Mucosa of descending colon (tissue), 3 donors: ENCODE measurements at regions not wholly inside any gene's neighbourhood (a gene's known extent, or its start where the extent isn't known, plus 50 kb on each side); places are given as distances from the start of the nearest gene placed in this dataset.

Source experiments
- ATAC-seq: fragments of 200-7000 bp; cut with Tn5 transposase; one replicate; pipeline ENCODE4 v1.9.1; 2020; ENCODE audit warnings: mild to moderate bottlenecking, moderate library complexity
- DNase-seq, 3 donors: peaks; one replicate each; pipeline ENCODE4 v3.0.0-alpha.2; 2020
- H3K36me3 ChIP-seq: fragments of 200-600 bp; one replicate; pipeline ENCODE4 v1.8.0; 2021; ENCODE audit warnings: low read depth, mild to moderate bottlenecking
- H3K4me1 ChIP-seq: fragments of 200-600 bp; one replicate; pipeline ENCODE4 v1.8.0; 2021; ENCODE audit warnings: low read depth, mild to moderate bottlenecking
- H3K4me3 ChIP-seq: fragments of 200-600 bp; one replicate; pipeline ENCODE4 v1.8.0; 2021; ENCODE audit warnings: mild to moderate bottlenecking
- H3K9me3 ChIP-seq: fragments of 200-600 bp; one replicate; pipeline ENCODE4 v1.8.0; 2021; ENCODE audit warnings: mild to moderate bottlenecking
- intact Hi-C, 2 donors: fragments of 100-400 bp; cut with DNase I in 1 of 2; cut with micrococcal nuclease in 1 of 2; formaldehyde crosslinking; loops; one replicate each; pipeline versions ENCODE4 v1.11.0 to v1.11.1; 2022; cut with DNase I, micrococcal nuclease
- TF ChIP-seq, protein P1 (sequence below): fragments of 200-600 bp; IDR thresholded peaks from one replicate; pipeline ENCODE4 v1.8.0; 2022; ENCODE audit warnings: antibody characterized with exemption, mild to moderate bottlenecking
- donor health status: DM: no; HTN: no; CAD: no; lungs with moderate emphysema.
- donor health status: DM: no; HTN: no; CAD: no.
- donor health status: DM: no; HTN: yes; CAD: no.

DNA sequence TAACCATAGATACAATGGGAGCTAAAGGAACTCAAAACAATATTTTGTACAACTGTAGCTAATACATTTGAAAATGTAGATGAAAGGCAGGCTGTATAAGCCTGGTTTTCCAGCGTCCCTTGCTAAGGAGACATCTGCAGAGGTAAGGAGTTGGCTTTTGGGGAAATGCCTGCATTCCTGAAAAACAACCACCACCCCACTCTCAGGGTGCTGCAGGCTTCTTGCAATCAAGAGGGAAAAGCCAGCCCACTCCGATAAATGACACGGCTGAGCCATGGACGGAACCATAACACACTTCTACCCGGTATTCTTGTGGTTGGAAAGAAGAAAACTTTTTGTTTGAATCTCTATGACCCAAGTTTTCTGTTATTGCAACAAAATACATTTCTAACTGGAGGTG, 200.3 kb downstream of the TEX36 start:
- Histone ChIP-seq H3K4me1 (no peaks in the 10 kb centered on the region), H3K4me3 (no peak overlapping the region), H3K36me3 (no peaks in the 10 kb centered on the region), H3K9me3 (no peaks in the 10 kb centered on the region)
- intact Hi-C loops = no loop called here
- ATAC-seq = no peak
- TF ChIP-seq, protein P1, sequence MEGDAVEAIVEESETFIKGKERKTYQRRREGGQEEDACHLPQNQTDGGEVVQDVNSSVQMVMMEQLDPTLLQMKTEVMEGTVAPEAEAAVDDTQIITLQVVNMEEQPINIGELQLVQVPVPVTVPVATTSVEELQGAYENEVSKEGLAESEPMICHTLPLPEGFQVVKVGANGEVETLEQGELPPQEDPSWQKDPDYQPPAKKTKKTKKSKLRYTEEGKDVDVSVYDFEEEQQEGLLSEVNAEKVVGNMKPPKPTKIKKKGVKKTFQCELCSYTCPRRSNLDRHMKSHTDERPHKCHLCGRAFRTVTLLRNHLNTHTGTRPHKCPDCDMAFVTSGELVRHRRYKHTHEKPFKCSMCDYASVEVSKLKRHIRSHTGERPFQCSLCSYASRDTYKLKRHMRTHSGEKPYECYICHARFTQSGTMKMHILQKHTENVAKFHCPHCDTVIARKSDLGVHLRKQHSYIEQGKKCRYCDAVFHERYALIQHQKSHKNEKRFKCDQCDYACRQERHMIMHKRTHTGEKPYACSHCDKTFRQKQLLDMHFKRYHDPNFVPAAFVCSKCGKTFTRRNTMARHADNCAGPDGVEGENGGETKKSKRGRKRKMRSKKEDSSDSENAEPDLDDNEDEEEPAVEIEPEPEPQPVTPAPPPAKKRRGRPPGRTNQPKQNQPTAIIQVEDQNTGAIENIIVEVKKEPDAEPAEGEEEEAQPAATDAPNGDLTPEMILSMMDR = no peak
- no peak for DNase-seq

DNA sequence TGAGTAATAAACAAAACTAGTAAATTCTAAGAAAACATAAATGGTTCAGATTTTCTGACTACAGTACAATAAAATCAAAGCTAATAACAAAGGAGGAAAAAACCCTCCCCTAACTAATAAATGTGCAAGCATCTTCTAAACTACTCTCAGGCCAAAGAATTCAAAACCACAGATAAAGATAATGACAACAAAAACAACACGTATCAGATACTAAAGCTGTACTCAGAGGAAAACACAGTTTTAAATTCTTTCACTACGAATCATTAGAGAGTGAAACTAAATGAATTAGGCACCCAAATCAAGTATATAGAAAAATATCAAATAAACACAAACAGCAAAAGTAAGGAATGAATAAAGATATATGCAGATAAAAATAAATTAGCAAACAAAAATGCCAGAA, 200.9 kb downstream of the TEX36 start:
- H3K36me3 ChIP-seq = no peaks in the 10 kb centered on the region
- intact Hi-C loops = no loop called here
- no peak for ATAC-seq

GRCh38 chr10:125479059-125479458, 203.9 kb downstream of the TEX36 start:
- no peak for ATAC-seq
- intact Hi-C loops = no loop called here
- Histone ChIP-seq H3K4me1 (no peaks in the 10 kb centered on the region), H3K9me3 (no peaks in the 10 kb centered on the region), H3K4me3 (no peak overlapping the region), H3K36me3 (no peaks in the 10 kb centered on the region)
- DNase-seq = no peak
- TF ChIP-seq, protein P1 = no peak

More for the DNA sequence above, 200.9 kb downstream of the TEX36 start:
- Histone ChIP-seq H3K4me1 (no peaks in the 10 kb centered on the region), H3K9me3 (no peaks in the 10 kb centered on the region), H3K4me3 (no peak overlapping the region)
- TF ChIP-seq, protein P1 = no peak
- no peak for DNase-seq

DNA sequence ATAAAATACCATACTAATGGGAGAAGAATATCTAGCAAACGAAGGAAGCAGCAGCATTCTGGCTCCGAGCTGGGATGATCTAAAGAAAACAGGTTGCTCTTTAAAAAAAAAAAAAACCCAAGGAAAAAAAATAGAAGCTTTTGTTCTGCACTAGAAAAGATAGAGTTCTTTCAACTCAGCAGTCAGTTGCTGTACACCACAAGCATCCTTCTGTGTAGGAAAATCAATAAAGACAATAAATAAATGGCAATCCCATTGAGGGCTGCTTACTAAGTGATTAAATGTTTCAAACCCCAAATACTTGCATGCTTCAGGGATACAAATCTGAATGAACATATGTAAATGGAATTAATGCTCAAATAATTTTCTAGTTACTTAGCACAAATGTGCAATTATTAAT, 207.1 kb downstream of the TEX36 start:
- TF ChIP-seq, protein P1 = no peak
- no peaks in the 10 kb centered on the region for H3K4me1 ChIP-seq
- no peaks in the 10 kb centered on the region for H3K36me3 ChIP-seq
- ATAC-seq (no peak), DNase-seq (no peak)
- no peak overlapping the region for H3K4me3 ChIP-seq
- no peaks in the 10 kb centered on the region for H3K9me3 ChIP-seq
- intact Hi-C loops = no loop called here

DNA sequence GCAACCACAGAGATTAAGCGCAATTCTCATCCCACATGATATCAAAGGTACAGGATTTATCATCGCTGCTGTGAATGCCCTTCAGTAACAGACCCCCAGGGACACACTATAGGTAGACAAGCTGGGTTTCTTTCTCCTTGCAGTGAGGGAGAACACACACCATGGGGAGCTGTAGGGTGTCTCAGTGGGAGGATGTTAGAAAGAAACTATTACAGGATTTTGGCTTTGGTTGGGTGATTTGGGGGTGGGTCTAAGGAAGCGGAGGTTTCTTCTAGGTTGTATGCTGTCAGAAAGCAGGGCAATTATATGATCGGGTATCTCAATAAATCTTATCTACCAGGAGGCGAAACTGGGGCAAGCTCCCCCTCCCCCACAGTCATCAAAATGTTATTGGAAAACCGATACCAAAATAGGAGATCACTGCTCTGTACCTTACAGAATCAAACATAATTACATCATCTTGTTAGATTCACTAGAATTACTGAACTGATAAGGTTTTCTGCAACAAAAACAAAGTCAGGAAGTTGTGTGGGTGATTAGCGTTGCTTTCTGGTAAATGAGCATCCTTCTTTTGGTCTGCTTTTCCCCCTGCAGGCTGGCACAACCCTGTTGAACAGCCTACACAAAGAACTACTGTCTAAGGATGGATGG, 209.7 kb downstream of the TEX36 start:
- Histone ChIP-seq H3K4me1 (no peaks in the 10 kb centered on the region), H3K4me3 (no peak overlapping the region), H3K36me3 (no peaks in the 10 kb centered on the region), H3K9me3 (no peaks in the 10 kb centered on the region)
- DNase-seq = no peak
- TF ChIP-seq, protein P1 = no peak
- intact Hi-C loops = no loop called here
- no peak for ATAC-seq
